HFFc6 (cell line): ENCODE measurements at regions not wholly inside any gene's neighbourhood (a gene's known extent, or its start where the extent isn't known, plus 50 kb on each side); places are given as distances from the start of the nearest gene placed in this dataset.
"Not testable (repeated sequence)": the region's sequence is repeated elsewhere in the genome, so short reads cannot be mapped to it uniquely, and the experiment has no call there.

Source experiments
- DNase-seq: peaks from one replicate; pipeline ENCODE4 v3.0.0-alpha.2; 2018
- H3K27ac Mint-ChIP-seq: 2 replicates; pipeline ENCODE4 v1.8.0; 2020; ENCODE audit warnings: mild to moderate bottlenecking, mixed read lengths
- H3K27me3 Mint-ChIP-seq: 2 replicates; pipeline ENCODE4 v1.8.0; 2021; ENCODE audit warnings: mild to moderate bottlenecking, moderate library complexity, mixed read lengths; ENCODE audit not compliant: insufficient read depth
- H3K36me3 Mint-ChIP-seq: 2 replicates; pipeline ENCODE4 v1.8.0; 2021; ENCODE audit warnings: low read depth, mixed read lengths
- H3K4me1 Mint-ChIP-seq: 2 replicates; pipeline ENCODE4 v1.8.0; 2020; ENCODE audit warnings: low read depth, mixed read lengths
- H3K4me3 Mint-ChIP-seq: 2 replicates; pipeline ENCODE4 v1.8.0; 2020; ENCODE audit warnings: mild to moderate bottlenecking, moderate library complexity, mixed read lengths
- H3K9me3 Mint-ChIP-seq: 2 replicates; pipeline ENCODE4 v1.8.0; 2020; ENCODE audit warnings: mild to moderate bottlenecking, mixed read lengths
- TF ChIP-seq, protein P1 (sequence below): fragments of 200-600 bp; sonication (generic); IDR thresholded peaks from 2 replicates; pipeline ENCODE4 v1.5.0; 2021; ENCODE audit warnings: antibody characterized with exemption, mild to moderate bottlenecking

DNA sequence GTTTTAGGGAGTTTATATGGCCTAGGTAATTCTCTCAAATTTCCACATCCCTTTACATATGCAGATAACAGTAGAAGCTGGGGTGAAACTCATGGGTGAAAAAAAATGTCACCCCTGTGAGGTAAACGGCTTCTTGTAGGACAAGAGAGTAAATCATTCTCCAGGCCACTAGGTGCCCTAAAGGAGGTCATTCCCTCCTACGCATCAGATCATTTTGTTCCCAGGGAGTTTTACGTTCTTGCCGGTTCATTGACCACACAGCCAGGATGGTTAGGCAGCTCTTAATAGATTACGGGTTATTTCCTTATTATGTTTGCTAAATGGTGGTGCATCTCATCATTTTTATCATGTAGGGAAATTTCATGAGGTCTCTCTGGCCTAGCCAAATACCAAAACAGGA lies 225.8 kb upstream of the NOCT start:
- H3K36me3 Mint-ChIP-seq = no peaks in the 10 kb centered on the region
- no peak for DNase-seq
- H3K4me1 Mint-ChIP-seq = no peaks in the 10 kb centered on the region

GRCh38 chr4:138788857-138789256 lies 226.7 kb upstream of the NOCT start:
- Mint-ChIP-seq H3K36me3 (no peaks in the 10 kb centered on the region), H3K4me3 (no peak overlapping the region), H3K27ac (no peak overlapping the region), H3K9me3 (no peaks in the 10 kb centered on the region; the same call in 1 of the 2 replicates), H3K4me1 (no peaks in the 10 kb centered on the region), H3K27me3 (peaks cover 10% of the 10 kb centered on the region)
- DNase-seq = no peak
- TF ChIP-seq, protein P1, sequence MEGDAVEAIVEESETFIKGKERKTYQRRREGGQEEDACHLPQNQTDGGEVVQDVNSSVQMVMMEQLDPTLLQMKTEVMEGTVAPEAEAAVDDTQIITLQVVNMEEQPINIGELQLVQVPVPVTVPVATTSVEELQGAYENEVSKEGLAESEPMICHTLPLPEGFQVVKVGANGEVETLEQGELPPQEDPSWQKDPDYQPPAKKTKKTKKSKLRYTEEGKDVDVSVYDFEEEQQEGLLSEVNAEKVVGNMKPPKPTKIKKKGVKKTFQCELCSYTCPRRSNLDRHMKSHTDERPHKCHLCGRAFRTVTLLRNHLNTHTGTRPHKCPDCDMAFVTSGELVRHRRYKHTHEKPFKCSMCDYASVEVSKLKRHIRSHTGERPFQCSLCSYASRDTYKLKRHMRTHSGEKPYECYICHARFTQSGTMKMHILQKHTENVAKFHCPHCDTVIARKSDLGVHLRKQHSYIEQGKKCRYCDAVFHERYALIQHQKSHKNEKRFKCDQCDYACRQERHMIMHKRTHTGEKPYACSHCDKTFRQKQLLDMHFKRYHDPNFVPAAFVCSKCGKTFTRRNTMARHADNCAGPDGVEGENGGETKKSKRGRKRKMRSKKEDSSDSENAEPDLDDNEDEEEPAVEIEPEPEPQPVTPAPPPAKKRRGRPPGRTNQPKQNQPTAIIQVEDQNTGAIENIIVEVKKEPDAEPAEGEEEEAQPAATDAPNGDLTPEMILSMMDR = no peak

More for the DNA sequence above, 225.8 kb upstream of the NOCT start:
- H3K4me3 Mint-ChIP-seq = no peak overlapping the region
- no peak overlapping the region for H3K27ac Mint-ChIP-seq
- TF ChIP-seq, protein P1 = no peak
- H3K9me3 Mint-ChIP-seq = no peaks in the 10 kb centered on the region; the same call in 1 of the 2 replicates
- H3K27me3 Mint-ChIP-seq = peaks cover 8% of the 10 kb centered on the region

GRCh38 chr4:138788267-138788790 lies 227.3 kb upstream of the NOCT start:
- Mint-ChIP-seq H3K9me3 (no peaks in the 10 kb centered on the region; the same call in 1 of the 2 replicates), H3K36me3 (no peaks in the 10 kb centered on the region), H3K4me3 (no peak overlapping the region), H3K4me1 (no peaks in the 10 kb centered on the region), H3K27ac (no peak overlapping the region), H3K27me3 (peaks cover 11% of the 10 kb centered on the region)
- no peak for DNase-seq
- TF ChIP-seq, protein P1 = no peak

DNA sequence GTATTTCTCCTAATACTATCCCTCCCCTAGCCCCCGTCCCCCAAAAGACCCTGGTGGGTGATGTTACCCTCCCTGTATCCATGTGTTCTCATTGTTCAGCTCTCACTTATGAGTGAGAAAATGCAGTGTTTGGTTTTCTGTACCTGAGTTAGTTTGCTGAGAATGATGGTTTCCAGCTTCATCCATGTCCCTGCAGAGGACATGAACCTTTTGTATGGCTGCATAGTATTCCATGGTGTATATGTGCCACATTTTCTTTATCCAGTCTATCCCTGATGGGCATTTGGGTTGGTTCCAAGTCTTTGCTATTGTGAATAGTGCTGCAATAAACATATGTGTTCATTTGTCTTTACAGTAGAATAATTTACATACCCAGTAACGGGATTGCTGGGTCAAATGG lies 235.8 kb upstream of the NOCT start:
- not testable (repeated sequence) for H3K9me3 Mint-ChIP-seq, H3K27ac Mint-ChIP-seq, H3K36me3 Mint-ChIP-seq, DNase-seq, H3K4me1 Mint-ChIP-seq, H3K4me3 Mint-ChIP-seq
- peaks cover 12% of the 10 kb centered on the region for H3K27me3 Mint-ChIP-seq

GRCh38 chr4:138775890-138776289 lies 239.7 kb upstream of the NOCT start:
- no peak overlapping the region for H3K4me3 Mint-ChIP-seq
- DNase-seq = no peak
- H3K36me3 Mint-ChIP-seq = no peaks in the 10 kb centered on the region
- no peaks in the 10 kb centered on the region; the same call in 1 of the 2 replicates for H3K9me3 Mint-ChIP-seq
- no peak overlapping the region for H3K27ac Mint-ChIP-seq
- H3K4me1 Mint-ChIP-seq = no peaks in the 10 kb centered on the region
- TF ChIP-seq, protein P1 = no peak
- H3K27me3 Mint-ChIP-seq = peaks cover 10% of the 10 kb centered on the region

DNA sequence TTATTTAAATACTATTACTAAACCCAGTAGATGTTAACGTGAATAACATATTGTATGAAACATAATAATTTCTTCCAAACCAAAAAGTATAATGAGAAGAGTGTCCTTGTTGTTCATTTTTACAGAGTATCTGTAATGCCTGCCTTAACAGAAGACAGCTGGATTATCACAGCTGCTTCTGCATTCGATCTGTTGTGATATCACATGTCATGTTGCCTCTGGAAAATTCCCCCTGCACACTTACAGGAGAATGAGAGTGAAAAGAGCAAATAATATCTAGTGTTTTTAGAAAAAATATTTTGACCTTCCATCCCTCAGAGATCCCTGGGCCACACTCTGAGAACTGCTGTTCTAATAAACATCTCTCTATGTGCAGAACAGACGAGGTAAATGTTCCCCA lies 240.1 kb upstream of the NOCT start:
- H3K9me3 Mint-ChIP-seq = no peaks in the 10 kb centered on the region; the same call in 1 of the 2 replicates
- H3K27me3 Mint-ChIP-seq = peaks cover 10% of the 10 kb centered on the region
- H3K27ac Mint-ChIP-seq = no peak overlapping the region
- TF ChIP-seq, protein P1 = no peak
- no peaks in the 10 kb centered on the region for H3K4me1 Mint-ChIP-seq
- H3K36me3 Mint-ChIP-seq = no peaks in the 10 kb centered on the region
- no peak for DNase-seq
- H3K4me3 Mint-ChIP-seq = no peak overlapping the region
